ENCODE measurements at regions not wholly inside any gene's neighbourhood (a gene's known extent, or its start where the extent isn't known, plus 50 kb on each side); places are given as distances from the start of the nearest gene placed in this dataset.

DNA sequence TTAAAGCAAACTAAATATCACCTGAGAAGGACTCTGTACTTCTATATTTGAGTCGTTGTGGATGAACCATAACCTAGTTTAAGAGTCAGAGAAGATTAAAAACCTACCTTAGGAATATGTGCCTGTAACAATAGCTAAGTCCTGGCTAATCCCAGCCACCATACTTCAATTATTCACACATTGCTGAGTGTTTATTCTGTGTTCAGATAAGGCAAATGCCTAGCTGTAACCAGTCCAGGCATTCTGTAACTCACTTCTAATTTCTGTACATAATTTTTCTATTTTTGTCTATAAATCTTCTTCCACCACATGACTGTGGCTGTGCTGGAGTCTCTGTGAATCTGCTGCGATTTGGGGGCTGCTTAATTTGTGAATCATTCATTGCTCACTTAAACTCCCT lies 441.9 kb upstream of the ADAMTS5 start:
- intact Hi-C loops (cut with micrococcal nuclease): no loop called here
- no peak overlapping the region for H3K4me2 ChIP-seq (replicated peaks; ENCODE audit: extremely low read depth, low read length, poor library complexity, severe bottlenecking)
- H3K4me3 Mint-ChIP-seq: no peak overlapping the region
- no peak overlapping the region for H3K27ac Mint-ChIP-seq
- H3K9me3 ChIP-seq (replicated peaks in 1 of 2; ENCODE audit: control insufficient read depth in 1 of 2, insufficient read depth in 1 of 2, low read length in 2 of 2): peaks cover 0 to 2% of the 10 kb centered on the region in 2 donors
- H3K36me3 ChIP-seq (replicated peaks in 1 of 2; ENCODE audit: control insufficient read depth in 1 of 2, insufficient read depth in 2 of 2, low read length in 2 of 2): no peaks in the 10 kb centered on the region
- H3K4me3 ChIP-seq (replicated peaks in 1 of 3; ENCODE audit: low read depth in 2 of 3, low read length in 3 of 3): no peak overlapping the region
- no peak overlapping the region for H3K9ac ChIP-seq (ENCODE audit: insufficient read depth, low read length, poor library complexity, severe bottlenecking)
- no peaks in the 10 kb centered on the region for H3K36me3 Mint-ChIP-seq
- no peak overlapping the region for H2AFZ ChIP-seq (ENCODE audit: insufficient read depth, low read depth, low read length, poor library complexity, severe bottlenecking)
- WGBS (ENCODE audit: insufficient coverage): no CpG with 5 or more reads among the region's 2 CpGs
- no peaks in the 10 kb centered on the region for H3K4me1 Mint-ChIP-seq
- TF ChIP-seq, protein P1, sequence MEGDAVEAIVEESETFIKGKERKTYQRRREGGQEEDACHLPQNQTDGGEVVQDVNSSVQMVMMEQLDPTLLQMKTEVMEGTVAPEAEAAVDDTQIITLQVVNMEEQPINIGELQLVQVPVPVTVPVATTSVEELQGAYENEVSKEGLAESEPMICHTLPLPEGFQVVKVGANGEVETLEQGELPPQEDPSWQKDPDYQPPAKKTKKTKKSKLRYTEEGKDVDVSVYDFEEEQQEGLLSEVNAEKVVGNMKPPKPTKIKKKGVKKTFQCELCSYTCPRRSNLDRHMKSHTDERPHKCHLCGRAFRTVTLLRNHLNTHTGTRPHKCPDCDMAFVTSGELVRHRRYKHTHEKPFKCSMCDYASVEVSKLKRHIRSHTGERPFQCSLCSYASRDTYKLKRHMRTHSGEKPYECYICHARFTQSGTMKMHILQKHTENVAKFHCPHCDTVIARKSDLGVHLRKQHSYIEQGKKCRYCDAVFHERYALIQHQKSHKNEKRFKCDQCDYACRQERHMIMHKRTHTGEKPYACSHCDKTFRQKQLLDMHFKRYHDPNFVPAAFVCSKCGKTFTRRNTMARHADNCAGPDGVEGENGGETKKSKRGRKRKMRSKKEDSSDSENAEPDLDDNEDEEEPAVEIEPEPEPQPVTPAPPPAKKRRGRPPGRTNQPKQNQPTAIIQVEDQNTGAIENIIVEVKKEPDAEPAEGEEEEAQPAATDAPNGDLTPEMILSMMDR (IDR thresholded peaks at IDR 0.05): no peak
- no peaks in the 10 kb centered on the region for H3K27me3 Mint-ChIP-seq (ENCODE audit: low read depth in 3 of 3)
- H3K9me3 Mint-ChIP-seq: peaks cover 0 to 4% (median 2%) of the 10 kb centered on the region in 7 donors
- no peaks in the 10 kb centered on the region for H3K79me2 ChIP-seq (ENCODE audit: insufficient read depth, low read length)
- no peak overlapping the region for H3K27ac ChIP-seq (ENCODE audit: low read depth in 1 of 2, low read length in 2 of 2)
- no peaks in the 10 kb centered on the region for H3K4me1 ChIP-seq (ENCODE audit: control insufficient read depth in 1 of 2, insufficient read depth in 2 of 2, low read length in 2 of 2)
- no peak for DNase-seq
- no peaks in the 10 kb centered on the region for H4K20me1 ChIP-seq (ENCODE audit: insufficient read depth, low read length)
- H3K27me3 ChIP-seq (ENCODE audit: control insufficient read depth in 2 of 2, insufficient read depth in 2 of 2, low read length in 2 of 2): no peaks in the 10 kb centered on the region

DNA sequence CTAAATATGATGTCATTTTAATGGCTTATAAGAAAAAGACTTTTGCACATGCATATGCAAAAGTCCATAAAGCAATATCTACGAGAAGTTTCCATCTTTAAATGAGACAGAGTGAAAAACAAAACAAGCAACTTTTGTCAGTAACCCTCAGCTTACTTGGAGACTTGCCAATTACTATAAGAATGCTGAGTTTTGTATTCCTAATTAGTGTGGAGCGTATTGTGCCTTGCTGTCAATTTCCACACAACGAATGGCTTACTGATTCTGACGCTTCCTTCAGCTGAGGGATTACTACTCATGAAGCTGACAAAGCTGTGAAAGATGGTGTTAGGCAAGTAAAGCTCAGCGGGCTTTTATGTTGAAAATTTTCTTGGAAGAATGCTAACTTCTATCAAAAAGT lies 440.4 kb upstream of the ADAMTS5 start:
- TF ChIP-seq, protein P1 (IDR thresholded peaks at IDR 0.05): no peak
- DNase-seq: no peak
- Histone ChIP-seq H3K9ac (ENCODE audit: insufficient read depth, low read length, poor library complexity, severe bottlenecking) (no peak overlapping the region), H3K36me3 (replicated peaks in 1 of 2; ENCODE audit: control insufficient read depth in 1 of 2, insufficient read depth in 2 of 2, low read length in 2 of 2) (no peaks in the 10 kb centered on the region), H3K9me3 (replicated peaks in 1 of 2; ENCODE audit: control insufficient read depth in 1 of 2, insufficient read depth in 1 of 2, low read length in 2 of 2) (peaks cover 0 to 2% of the 10 kb centered on the region in 2 donors), H3K4me3 (replicated peaks in 1 of 3; ENCODE audit: low read depth in 2 of 3, low read length in 3 of 3) (no peak overlapping the region), H3K4me2 (replicated peaks; ENCODE audit: extremely low read depth, low read length, poor library complexity, severe bottlenecking) (no peak overlapping the region), H3K4me1 (ENCODE audit: control insufficient read depth in 1 of 2, insufficient read depth in 2 of 2, low read length in 2 of 2) (no peaks in the 10 kb centered on the region), H2AFZ (ENCODE audit: insufficient read depth, low read depth, low read length, poor library complexity, severe bottlenecking) (no peak overlapping the region), H3K27me3 (ENCODE audit: control insufficient read depth in 2 of 2, insufficient read depth in 2 of 2, low read length in 2 of 2) (no peaks in the 10 kb centered on the region), H3K79me2 (ENCODE audit: insufficient read depth, low read length) (no peaks in the 10 kb centered on the region), H3K27ac (ENCODE audit: low read depth in 1 of 2, low read length in 2 of 2) (no peak overlapping the region), H4K20me1 (ENCODE audit: insufficient read depth, low read length) (no peaks in the 10 kb centered on the region)
- Mint-ChIP-seq H3K27ac (no peak overlapping the region), H3K9me3 (peaks cover 0 to 4% (median 2%) of the 10 kb centered on the region in 7 donors), H3K4me3 (no peak overlapping the region), H3K36me3 (no peaks in the 10 kb centered on the region), H3K27me3 (ENCODE audit: low read depth in 3 of 3) (no peaks in the 10 kb centered on the region), H3K4me1 (no peaks in the 10 kb centered on the region)
- WGBS (ENCODE audit: insufficient coverage): 100% methylated on average over 1 of the region's 5 CpGs
- intact Hi-C loops (cut with micrococcal nuclease): no loop called here
